ENCODE measurements at regions not wholly inside any gene's neighbourhood (a gene's known extent, or its start where the extent isn't known, plus 50 kb on each side); places are given as distances from the start of the nearest gene placed in this dataset.

GRCh38 chr10:25097669-25098411 is 77.0 kb upstream of the GPR158 start:
- Histone ChIP-seq H3K27me3 (no peaks in the 10 kb centered on the region), H3K4me3 (no peak overlapping the region), H3K36me3 (no peaks in the 10 kb centered on the region), H3K4me1 (no peaks in the 10 kb centered on the region), H3K9me3 (peaks cover 5 to 12% of the 10 kb centered on the region in 2 donors), H3K27ac (no peak overlapping the region)
- peak; percentile 16 for DNase-seq
- in situ Hi-C loops (cut with MboI; ENCODE audit: low pct_ligation_motif_present in 1 of 4, low pct_unique_long_range_greater_than_20kb in 1 of 4, low sequenced_read_pairs in 3 of 4) (loop anchor here in 3 of 4 donors (25.0 kb wide), 1 partner anchor 461 kb away; no protein-coding TSS in a partner anchor), intact Hi-C loops (cut with DNase I; ENCODE audit: low total_unique reads) (no loop called here)
- TF ChIP-seq POLR2A (IDR thresholded peaks at IDR 0.05): no peak
- no peak for TF ChIP-seq POLR2AphosphoS5 (IDR thresholded peaks at IDR 0.05)
- no peak for TF ChIP-seq EP300 (IDR thresholded peaks at IDR 0.05; ENCODE audit: low read depth)
- no peak for TF ChIP-seq CTCF (IDR thresholded peaks at IDR 0.05)
- 73 to 92% methylated on average over 6 to 7 of the region's 7 CpGs for WGBS, 2 donors (ENCODE audit: low coverage in 1 of 2)

- 75 to 79% methylated on average over 3 of the region's 3 CpGs for WGBS, 2 donors (ENCODE audit: low coverage in 1 of 2)
- intact Hi-C loops (cut with DNase I; ENCODE audit: low total_unique reads) (no loop called here), in situ Hi-C loops (cut with MboI; ENCODE audit: low pct_ligation_motif_present in 1 of 4, low pct_unique_long_range_greater_than_20kb in 1 of 4, low sequenced_read_pairs in 3 of 4) (no loop called here)
- Histone ChIP-seq H3K27me3 (no peaks in the 10 kb centered on the region), H3K9me3 (peaks cover 0 to under 1% of the 10 kb centered on the region in 2 donors), H3K4me3 (no peak overlapping the region), H3K27ac (no peak overlapping the region), H3K4me1 (no peaks in the 10 kb centered on the region), H3K36me3 (no peaks in the 10 kb centered on the region)
- TF ChIP-seq CTCF (IDR thresholded peaks at IDR 0.05) (no peak), EP300 (IDR thresholded peaks at IDR 0.05; ENCODE audit: low read depth) (no peak), POLR2AphosphoS5 (IDR thresholded peaks at IDR 0.05) (no peak), POLR2A (IDR thresholded peaks at IDR 0.05) (no peak)
- DNase-seq: no peak
These were observed 74.7 kb upstream of the GPR158 start for GRCh38 chr10:25100141-25100540.

- in situ Hi-C loops (cut with MboI; ENCODE audit: low pct_ligation_motif_present in 1 of 4, low pct_unique_long_range_greater_than_20kb in 1 of 4, low sequenced_read_pairs in 3 of 4) (no loop called here), intact Hi-C loops (cut with DNase I; ENCODE audit: low total_unique reads) (no loop called here)
- no peaks in the 10 kb centered on the region for H3K27me3 ChIP-seq
- H3K4me1 ChIP-seq: no peaks in the 10 kb centered on the region
- no peaks in the 10 kb centered on the region for H3K9me3 ChIP-seq
- no peak for DNase-seq
- no peak overlapping the region for H3K4me3 ChIP-seq
- H3K27ac ChIP-seq: no peak overlapping the region
- H3K36me3 ChIP-seq: no peaks in the 10 kb centered on the region
- no peak for TF ChIP-seq POLR2A (IDR thresholded peaks at IDR 0.05)
- WGBS, 2 donors (ENCODE audit: low coverage in 1 of 2): 44% methylated on average over 1 of the region's 1 CpG; no CpG with 5 or more reads in 1 of the 2 donors
These were observed 73.2 kb upstream of the GPR158 start for GRCh38 chr10:25101461-25102146.

- WGBS, 2 donors (ENCODE audit: low coverage in 1 of 2): 61 to 77% methylated on average over 7 to 9 of the region's 9 CpGs
- Histone ChIP-seq H3K27ac (no peak overlapping the region), H3K36me3 (no peaks in the 10 kb centered on the region), H3K9me3 (no peaks in the 10 kb centered on the region), H3K4me1 (no peaks in the 10 kb centered on the region), H3K4me3 (no peak overlapping the region), H3K27me3 (no peaks in the 10 kb centered on the region)
- in situ Hi-C loops (cut with MboI; ENCODE audit: low pct_ligation_motif_present in 1 of 4, low pct_unique_long_range_greater_than_20kb in 1 of 4, low sequenced_read_pairs in 3 of 4): no loop called here
- TF ChIP-seq CTCF (IDR thresholded peaks at IDR 0.05) (no peak), EP300 (IDR thresholded peaks at IDR 0.05; ENCODE audit: low read depth) (no peak), POLR2AphosphoS5 (IDR thresholded peaks at IDR 0.05) (no peak), POLR2A (IDR thresholded peaks at IDR 0.05) (no peak)
- DNase-seq: no peak
- intact Hi-C loops (cut with DNase I; ENCODE audit: low total_unique reads): no loop called here
These were observed 72.5 kb upstream of the GPR158 start for GRCh38 chr10:25102147-25102822.
